CD4-positive, alpha-beta T cell (primary cell): ENCODE measurements at regions not wholly inside any gene's neighbourhood (a gene's known extent, or its start where the extent isn't known, plus 50 kb on each side); places are given as distances from the start of the nearest gene placed in this dataset.

Experiments used
- ATAC-seq: fragments of 200-7000 bp; cut with Tn5 transposase; one replicate; pipeline ENCODE4 v1.10.0; 2022; ENCODE audit warnings: mild to moderate bottlenecking; ENCODE audit not compliant: poor library complexity
- CTCF ChIA-PET: fragments of 350-600 bp; sonication (Branson Sonifier 250); formaldehyde crosslinking; loops from one replicate; lab custom pipeline; 2021; ENCODE audit warnings: antibody characterized with exemption, inconsistent platforms; lab: Charles Lee
- POLR2A ChIA-PET: fragments of 350-600 bp; sonication (Branson Sonifier 250); formaldehyde crosslinking; loops from one replicate; lab custom pipeline; 2021; ENCODE audit warnings: antibody characterized with exemption, inconsistent platforms; lab: Charles Lee
- DNase-seq, 14 experiments: peaks; one replicate each; pipeline ENCODE4 v3.0.0-alpha.2; 2013 to 2020; ENCODE audit warnings: mixed read lengths in 2 of 14
- H3K27ac ChIP-seq, 2 donors: one replicate each; pipeline versions ENCODE4 v1.5.1 to v1.7.0; 2013; ENCODE audit warnings: low read length in 2 of 2, low read depth in 1 of 2, mild to moderate bottlenecking in 1 of 2
- H3K27me3 ChIP-seq, 2 experiments: 1 replicate in 1 of 2; 2 replicates in 1 of 2; pipeline versions ENCODE4 v1.6.1 to v1.7.0; 2013; ENCODE audit warnings: low read length in 2 of 2, control low read depth in 1 of 2, mild to moderate bottlenecking in 1 of 2, moderate library complexity in 1 of 2; ENCODE audit not compliant: insufficient read depth in 2 of 2, control insufficient read depth in 1 of 2
- H3K36me3 ChIP-seq: one replicate; pipeline ENCODE4 v1.6.1; 2013; ENCODE audit warnings: low read length, control low read depth; ENCODE audit not compliant: insufficient read depth
- H3K4me1 ChIP-seq: one replicate; pipeline ENCODE4 v1.6.1; 2013; ENCODE audit warnings: low read length, control low read depth; ENCODE audit not compliant: insufficient read depth
- H3K4me3 ChIP-seq: one replicate; pipeline ENCODE4 v1.5.1; 2013; ENCODE audit warnings: mild to moderate bottlenecking, low read length, moderate library complexity
- H3K9me3 ChIP-seq, 2 experiments: 1 replicate in 1 of 2; 2 replicates in 1 of 2; pipeline versions ENCODE4 v1.6.1 to v1.7.0; 2013; ENCODE audit warnings: low read length in 2 of 2, mild to moderate bottlenecking in 2 of 2, control low read depth in 1 of 2, moderate library complexity in 1 of 2; ENCODE audit not compliant: control insufficient read depth in 1 of 2, insufficient read depth in 1 of 2
- H3K27ac Mint-ChIP-seq: one replicate; pipeline ENCODE4 v1.8.0; 2020; ENCODE audit warnings: mixed read lengths
- H3K27me3 Mint-ChIP-seq: one replicate; pipeline ENCODE4 v1.8.0; 2021; ENCODE audit warnings: mixed read lengths
- H3K36me3 Mint-ChIP-seq: one replicate; pipeline ENCODE4 v1.8.0; 2021; ENCODE audit warnings: low read depth, mixed read lengths
- H3K4me1 Mint-ChIP-seq: one replicate; pipeline ENCODE4 v1.8.0; 2021; ENCODE audit warnings: low read depth, mixed read lengths
- H3K4me3 Mint-ChIP-seq: one replicate; pipeline ENCODE4 v1.8.0; 2020; ENCODE audit warnings: mild to moderate bottlenecking, mixed read lengths
- H3K9me3 Mint-ChIP-seq: one replicate; pipeline ENCODE4 v1.8.0; 2020; ENCODE audit warnings: mixed read lengths
- intact Hi-C, 2 experiments: fragments of 100-400 bp; cut with DNase I in 1 of 2; cut with micrococcal nuclease in 1 of 2; formaldehyde crosslinking; loops; one replicate each; pipeline versions ENCODE4 v1.15.1 to v1.9.0; 2023 to 2025; cut with DNase I, micrococcal nuclease
- TF ChIP-seq, protein P1 (sequence below): fragments of 200-600 bp; IDR thresholded peaks from one replicate; pipeline ENCODE4 v1.8.0; 2022; ENCODE audit warnings: antibody characterized with exemption, mild to moderate bottlenecking

DNA sequence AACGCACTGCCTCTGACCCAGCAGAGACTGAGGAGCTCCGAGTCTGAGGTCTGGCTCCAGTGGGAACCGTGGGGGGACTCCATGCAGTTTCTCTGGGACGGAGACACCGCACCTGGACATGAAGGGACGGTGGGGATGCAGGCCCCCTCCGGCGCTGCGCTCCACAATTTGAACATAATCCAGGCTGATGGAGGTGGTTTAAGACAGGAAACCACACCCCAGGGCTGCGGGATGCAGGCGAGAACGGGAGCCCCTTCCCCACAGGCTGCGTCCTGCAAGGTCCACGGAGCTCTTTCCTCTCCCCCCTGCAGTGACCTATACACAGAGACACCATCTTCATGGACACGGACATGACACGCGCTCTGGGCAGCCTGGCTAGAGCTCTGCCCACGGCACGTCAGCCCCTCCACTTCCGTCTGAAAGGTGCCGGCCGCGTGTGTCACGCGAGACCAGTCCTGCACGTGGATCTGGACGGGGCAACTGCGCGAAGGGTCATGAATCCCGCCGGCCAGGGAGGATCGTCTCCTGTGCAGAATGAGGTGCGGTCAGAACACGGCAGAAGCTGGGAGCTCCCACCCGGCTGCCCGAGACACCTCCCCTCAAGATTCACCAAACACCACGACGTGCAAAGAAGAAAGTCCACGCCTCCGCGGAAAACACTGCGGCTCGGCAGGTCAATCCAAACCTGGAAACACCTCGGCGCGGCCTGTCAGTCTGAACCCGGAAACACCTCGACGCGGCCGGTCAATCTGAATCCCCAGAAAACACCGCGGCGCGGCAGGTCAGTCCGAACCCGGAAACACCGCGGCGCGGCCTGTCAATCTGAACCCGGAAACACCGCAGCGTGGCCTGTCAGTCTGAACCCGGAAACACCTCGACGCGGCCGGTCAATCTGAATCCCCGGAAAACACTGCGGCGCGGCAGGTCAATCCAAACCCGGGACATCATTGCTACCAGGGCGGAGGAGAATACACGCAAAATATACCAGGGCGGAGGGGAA lies 212.4 kb downstream of the BRD1 start:
- TF ChIP-seq, protein P1, sequence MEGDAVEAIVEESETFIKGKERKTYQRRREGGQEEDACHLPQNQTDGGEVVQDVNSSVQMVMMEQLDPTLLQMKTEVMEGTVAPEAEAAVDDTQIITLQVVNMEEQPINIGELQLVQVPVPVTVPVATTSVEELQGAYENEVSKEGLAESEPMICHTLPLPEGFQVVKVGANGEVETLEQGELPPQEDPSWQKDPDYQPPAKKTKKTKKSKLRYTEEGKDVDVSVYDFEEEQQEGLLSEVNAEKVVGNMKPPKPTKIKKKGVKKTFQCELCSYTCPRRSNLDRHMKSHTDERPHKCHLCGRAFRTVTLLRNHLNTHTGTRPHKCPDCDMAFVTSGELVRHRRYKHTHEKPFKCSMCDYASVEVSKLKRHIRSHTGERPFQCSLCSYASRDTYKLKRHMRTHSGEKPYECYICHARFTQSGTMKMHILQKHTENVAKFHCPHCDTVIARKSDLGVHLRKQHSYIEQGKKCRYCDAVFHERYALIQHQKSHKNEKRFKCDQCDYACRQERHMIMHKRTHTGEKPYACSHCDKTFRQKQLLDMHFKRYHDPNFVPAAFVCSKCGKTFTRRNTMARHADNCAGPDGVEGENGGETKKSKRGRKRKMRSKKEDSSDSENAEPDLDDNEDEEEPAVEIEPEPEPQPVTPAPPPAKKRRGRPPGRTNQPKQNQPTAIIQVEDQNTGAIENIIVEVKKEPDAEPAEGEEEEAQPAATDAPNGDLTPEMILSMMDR, result no peak
- Histone ChIP-seq H3K9me3 (peaks cover 5 to 31% of the 10 kb centered on the region in 2 experiments), H3K27me3 (no peaks in the 10 kb centered on the region), H3K36me3 (no peaks in the 10 kb centered on the region), H3K4me3 (no peak overlapping the region), H3K27ac (no peak overlapping the region), H3K4me1 (no peaks in the 10 kb centered on the region)
- ChIA-PET CTCF (no interaction called here), POLR2A (no interaction called here)
- intact Hi-C loops, result no loop called here
- peaks cover 37% of the 10 kb centered on the region for H3K36me3 Mint-ChIP-seq
- H3K9me3 Mint-ChIP-seq, result peaks cover 6% of the 10 kb centered on the region
- H3K4me3 Mint-ChIP-seq, result no peak overlapping the region
- H3K27me3 Mint-ChIP-seq, result no peaks in the 10 kb centered on the region
- no peaks in the 10 kb centered on the region for H3K4me1 Mint-ChIP-seq
- no peak overlapping the region for H3K27ac Mint-ChIP-seq
- DNase-seq, result no peak
- no peak for ATAC-seq

DNA sequence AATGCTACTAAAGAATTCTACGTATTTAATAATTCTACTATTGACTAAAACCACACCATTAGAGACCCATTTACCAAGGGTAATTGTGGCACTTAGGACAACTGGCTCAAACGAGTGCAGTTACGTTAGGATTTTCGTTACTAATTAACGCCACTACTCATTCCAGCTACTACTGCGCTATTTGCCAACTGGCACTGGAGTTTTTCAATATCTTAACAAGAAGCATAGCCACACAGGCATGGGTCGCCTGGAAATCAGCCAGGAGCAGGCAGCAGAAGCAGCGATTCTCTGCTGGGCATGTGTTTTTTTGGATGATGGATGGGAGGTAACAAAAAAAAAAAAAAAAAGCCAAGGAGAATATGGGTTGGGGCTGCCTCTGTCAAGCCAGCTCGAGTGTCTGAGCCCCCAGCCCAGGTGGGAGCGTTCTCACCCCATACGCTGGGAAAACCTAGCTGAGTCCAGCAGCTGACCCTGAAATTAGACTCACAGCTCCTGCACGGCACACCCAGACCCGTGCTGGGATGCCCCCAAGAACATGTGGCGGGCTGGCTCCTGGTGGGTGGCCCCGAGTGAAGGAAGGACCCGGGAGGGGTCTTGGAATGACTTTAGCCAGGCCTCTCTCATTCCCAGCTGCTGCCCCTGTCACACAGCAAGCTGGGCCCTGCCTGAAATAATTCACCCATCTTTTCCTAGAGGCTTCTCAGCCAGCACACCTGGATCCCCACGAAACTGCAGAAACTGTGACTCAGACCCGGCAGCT lies 214.0 kb downstream of the BRD1 start:
- Mint-ChIP-seq H3K27me3 (no peaks in the 10 kb centered on the region), H3K4me3 (no peak overlapping the region), H3K27ac (no peak overlapping the region), H3K9me3 (peaks cover 6% of the 10 kb centered on the region), H3K36me3 (peaks cover 36% of the 10 kb centered on the region), H3K4me1 (no peaks in the 10 kb centered on the region)
- Histone ChIP-seq H3K27me3 (no peaks in the 10 kb centered on the region), H3K9me3 (peaks cover 5 to 31% of the 10 kb centered on the region in 2 experiments), H3K4me1 (no peaks in the 10 kb centered on the region), H3K4me3 (no peak overlapping the region), H3K27ac (no peak overlapping the region), H3K36me3 (no peaks in the 10 kb centered on the region)
- TF ChIP-seq, protein P1, result no peak
- ATAC-seq, result no peak
- DNase-seq, result no peak
- intact Hi-C loops, result no loop called here
- ChIA-PET CTCF (no interaction called here), POLR2A (no interaction called here)

DNA sequence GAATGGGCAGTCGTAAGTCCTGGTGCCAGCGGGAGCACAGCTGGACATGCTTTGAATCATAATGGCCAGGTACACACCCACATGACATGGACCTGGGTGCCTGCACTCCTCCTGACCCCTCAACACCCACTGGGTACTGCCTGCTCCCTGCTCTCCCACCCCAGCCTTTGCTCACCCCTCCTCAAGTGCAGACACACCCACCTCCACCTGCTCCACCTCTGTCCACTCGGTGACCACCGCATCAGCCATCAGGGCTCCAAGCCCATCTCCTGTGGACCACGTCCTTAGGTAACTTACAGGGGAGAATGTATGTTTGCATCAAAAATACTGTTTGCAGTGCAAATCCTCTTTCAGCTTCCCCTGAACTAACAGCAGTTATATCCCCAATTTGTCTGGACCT lies 214.6 kb downstream of the BRD1 start:
- H3K36me3 Mint-ChIP-seq, result peaks cover 36% of the 10 kb centered on the region
- intact Hi-C loops, result no loop called here
- H3K4me3 Mint-ChIP-seq, result no peak overlapping the region
- ATAC-seq (no peak), DNase-seq (no peak)
- no peaks in the 10 kb centered on the region for H3K27me3 ChIP-seq
- no peaks in the 10 kb centered on the region for H3K4me1 Mint-ChIP-seq
- H3K9me3 ChIP-seq, result peaks cover 5 to 36% of the 10 kb centered on the region in 2 experiments
- H3K9me3 Mint-ChIP-seq, result peaks cover 6% of the 10 kb centered on the region
- ChIA-PET POLR2A (no interaction called here), CTCF (no interaction called here)
- TF ChIP-seq, protein P1, result no peak
- no peak overlapping the region for H3K27ac ChIP-seq
- H3K27ac Mint-ChIP-seq, result no peak overlapping the region
- no peaks in the 10 kb centered on the region for H3K4me1 ChIP-seq
- no peaks in the 10 kb centered on the region for H3K36me3 ChIP-seq
- no peaks in the 10 kb centered on the region for H3K27me3 Mint-ChIP-seq
- no peak overlapping the region for H3K4me3 ChIP-seq
